ENCODE measurements at regions not wholly inside any gene's neighbourhood (a gene's known extent, or its start where the extent isn't known, plus 50 kb on each side); places are given as distances from the start of the nearest gene placed in this dataset.

- TF ChIP-seq EZH2 (IDR thresholded peaks at IDR 0.05; ENCODE audit: borderline replicate concordance): no peak
- TF ChIP-seq CTCF (IDR thresholded peaks at IDR 0.05; ENCODE audit: poor library complexity): no peak
These were observed 294.8 kb upstream of the KLF6 start for GRCh38 chr10:4079803-4080202.
